ENCODE measurements at regions not wholly inside any gene's neighbourhood (a gene's known extent, or its start where the extent isn't known, plus 50 kb on each side); places are given as distances from the start of the nearest gene placed in this dataset.
"Not testable (repeated sequence)": the region's sequence is repeated elsewhere in the genome, so short reads cannot be mapped to it uniquely, and the experiment has no call there.

DNA sequence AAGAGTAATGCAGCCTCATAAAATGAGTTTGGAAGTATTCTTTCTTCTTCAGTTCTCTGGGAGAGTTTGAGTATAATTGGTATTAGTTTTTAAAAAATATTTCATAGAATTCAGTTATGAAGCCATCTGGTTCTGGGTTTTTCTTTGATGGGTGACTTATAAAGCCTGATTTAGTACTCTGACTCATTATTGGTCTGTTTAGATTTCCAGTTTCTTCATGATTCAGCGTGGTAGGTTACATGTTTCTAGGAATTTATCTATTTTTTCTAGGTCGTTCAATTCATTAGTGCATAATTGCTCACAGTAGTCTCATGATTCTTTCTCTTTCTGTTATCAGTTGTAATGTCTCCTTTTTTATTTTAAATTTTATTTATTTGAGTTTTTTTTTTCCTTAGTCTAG, 111.2 kb downstream of the CEP44 start:
- ATAC-seq (replicated peaks in 6 of 8) = peak in 3 of 8 experiments; percentile 14 to 62 (median 30)
- in situ Hi-C loops (cut with MboI; ENCODE audit: low pct_unique_long_range_greater_than_20kb in 2 of 9, low sequenced_read_pairs in 9 of 9, unreplicated experiment in 9 of 9) = loop anchor here in 1 of 9 experiments (25.0 kb wide), 1 partner anchor 1142 kb away; no protein-coding TSS in a partner anchor
- H3K4me1 ChIP-seq (replicated peaks in 1 of 2) = no peaks in the 10 kb centered on the region
- WGBS, 10 experiments = 0 to 85% (median 67%) methylated on average over 1 to 2 of the region's 2 CpGs
- H3K27ac ChIP-seq = no peak overlapping the region
- no peak overlapping the region for H3K4me3 ChIP-seq

DNA sequence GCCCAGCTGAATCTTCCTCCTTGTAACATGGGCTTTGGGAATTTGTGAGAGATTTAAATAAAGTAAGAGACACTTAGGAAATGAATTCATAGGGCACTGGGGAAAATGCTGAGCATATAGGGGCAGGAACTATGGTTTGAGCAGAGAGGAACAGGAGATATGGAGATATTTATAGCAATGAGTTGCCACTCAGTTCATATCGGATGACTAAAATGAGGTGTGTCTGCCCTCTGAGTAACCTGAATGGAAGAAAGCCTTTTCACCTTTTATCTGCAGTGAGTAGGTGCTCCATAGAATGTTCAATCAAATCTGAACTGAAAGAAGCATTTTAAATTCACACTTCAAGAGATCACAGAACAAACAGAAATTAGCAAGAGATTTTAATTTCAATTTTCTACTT, 105.7 kb downstream of the CEP44 start:
- no peak overlapping the region for H3K27ac ChIP-seq
- no peak for ATAC-seq (replicated peaks in 6 of 8)
- no peaks in the 10 kb centered on the region for H3K4me1 ChIP-seq (replicated peaks in 1 of 2)
- in situ Hi-C loops (cut with MboI; ENCODE audit: low pct_unique_long_range_greater_than_20kb in 2 of 9, low sequenced_read_pairs in 9 of 9, unreplicated experiment in 9 of 9) = loop anchor here in 1 of 9 experiments (25.0 kb wide), 1 partner anchor 1148 kb away; no protein-coding TSS in a partner anchor
- 67 to 100% (median 100%) methylated on average over 1 of the region's 1 CpG; no CpG with 5 or more reads in 1 of the 10 experiments for WGBS, 10 experiments
- H3K4me3 ChIP-seq = no peak overlapping the region

DNA sequence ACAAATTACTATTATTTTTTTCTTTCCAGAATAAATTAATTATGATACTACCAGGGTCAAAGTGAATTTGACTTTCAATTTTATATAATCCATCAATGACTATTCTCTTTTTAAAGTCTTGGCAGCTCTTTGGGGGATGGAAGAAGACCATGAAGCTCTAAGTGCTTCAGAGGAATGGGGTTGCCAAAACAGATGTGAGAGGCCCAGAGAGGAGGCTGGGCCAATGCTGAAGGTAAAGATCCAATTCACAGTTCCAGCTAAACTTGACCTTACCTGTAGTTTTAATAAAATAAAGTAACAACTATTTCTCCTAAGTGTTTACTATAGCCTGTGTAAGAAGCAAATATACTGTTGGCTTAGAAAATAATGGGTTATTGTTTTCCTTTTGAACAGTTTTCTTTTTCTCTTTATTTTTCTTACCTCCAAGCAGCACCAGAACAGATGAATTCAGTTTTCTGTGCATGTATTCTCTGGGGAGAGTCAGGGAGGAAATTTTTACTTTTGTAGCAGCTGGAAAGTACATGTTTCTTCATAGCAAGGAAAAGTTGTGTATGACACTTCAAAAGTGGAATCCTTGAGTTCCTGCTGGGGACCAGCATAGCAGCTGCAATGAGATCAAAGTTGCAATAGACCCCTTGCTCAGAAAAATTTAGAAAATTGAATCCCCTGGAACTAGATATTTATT, 104.9 kb downstream of the CEP44 start:
- in situ Hi-C loops (cut with MboI; ENCODE audit: low pct_unique_long_range_greater_than_20kb in 2 of 9, low sequenced_read_pairs in 9 of 9, unreplicated experiment in 9 of 9) = loop anchor here in 1 of 9 experiments (25.0 kb wide), 1 partner anchor 1149 kb away; no protein-coding TSS in a partner anchor
- Histone ChIP-seq H3K4me3 (no peak overlapping the region), H3K27ac (no peak overlapping the region), H3K4me1 (replicated peaks in 1 of 2) (no peaks in the 10 kb centered on the region)
- ATAC-seq (replicated peaks in 6 of 8) = no peak

DNA sequence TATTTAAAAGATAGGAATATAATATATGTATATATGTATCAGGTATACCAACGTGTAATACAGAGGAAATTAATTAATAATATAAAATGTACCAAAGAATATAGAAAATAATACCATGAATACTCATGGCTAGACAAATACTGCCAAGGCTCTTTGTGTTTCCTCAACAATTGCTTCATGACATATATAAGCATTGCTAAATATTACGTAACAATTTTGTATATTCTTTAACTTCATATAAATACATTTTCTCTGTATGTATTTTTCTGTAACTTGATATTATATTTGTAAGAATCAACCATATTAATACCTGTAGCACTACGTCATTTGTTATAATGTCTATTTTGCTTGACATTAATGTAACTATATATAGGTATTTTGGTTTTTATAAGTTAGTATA, 104.0 kb downstream of the CEP44 start:
- ATAC-seq (replicated peaks in 6 of 8) = no peak
- in situ Hi-C loops (cut with MboI; ENCODE audit: low pct_unique_long_range_greater_than_20kb in 2 of 9, low sequenced_read_pairs in 9 of 9, unreplicated experiment in 9 of 9) = loop anchor here in 1 of 9 experiments (25.0 kb wide), 1 partner anchor 1150 kb away; no protein-coding TSS in a partner anchor
- 43 to 93% (median 76%) methylated on average over 2 to 3 of the region's 3 CpGs; no CpG with 5 or more reads in 1 of the 10 experiments for WGBS, 10 experiments
- no peaks in the 10 kb centered on the region for H3K4me1 ChIP-seq (replicated peaks in 1 of 2)
- H3K4me3 ChIP-seq = no peak overlapping the region
- H3K27ac ChIP-seq = no peak overlapping the region

DNA sequence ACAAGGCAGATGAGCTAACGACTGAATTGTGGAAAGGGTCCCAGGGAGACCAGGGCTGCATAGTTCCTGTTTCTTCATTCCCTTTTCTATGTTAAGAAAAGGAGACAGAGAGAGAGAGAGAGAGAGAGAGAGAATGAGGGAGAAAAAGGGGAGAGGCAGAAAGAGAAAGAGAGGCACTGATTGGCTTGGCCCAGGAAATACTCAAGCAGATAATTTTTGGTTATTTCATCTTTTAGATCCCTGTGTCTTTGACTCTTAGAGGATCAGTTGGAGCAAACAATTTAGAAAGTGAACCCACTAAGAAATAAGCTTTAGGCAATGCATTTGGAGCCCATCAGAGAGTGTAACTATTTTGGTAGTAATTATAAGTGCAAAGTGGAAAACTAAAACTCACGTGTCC, 103.4 kb downstream of the CEP44 start:
- in situ Hi-C loops (cut with MboI; ENCODE audit: low pct_unique_long_range_greater_than_20kb in 2 of 9, low sequenced_read_pairs in 9 of 9, unreplicated experiment in 9 of 9) = loop anchor here in 1 of 9 experiments (25.0 kb wide), 1 partner anchor 1150 kb away; no protein-coding TSS in a partner anchor

DNA sequence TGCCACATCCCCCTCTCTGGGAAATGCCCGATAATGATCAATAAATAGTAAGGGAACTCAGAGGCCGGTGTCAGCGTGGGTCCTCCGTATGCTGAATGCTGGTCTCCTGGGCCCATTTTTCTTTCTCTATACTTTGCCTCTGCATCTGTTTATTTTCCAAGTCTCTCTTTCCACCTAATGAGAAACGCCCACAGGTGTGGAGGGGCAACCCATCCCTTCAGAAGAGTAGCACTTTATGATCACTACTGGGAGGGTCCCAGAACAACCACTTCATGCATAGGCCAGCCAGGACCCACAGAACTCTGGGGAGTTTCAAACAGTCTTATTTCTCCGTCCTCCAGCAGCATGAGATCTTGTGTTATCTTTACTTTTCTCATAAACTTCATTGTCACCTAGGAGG, 100.1 kb downstream of the CEP44 start:
- H3K4me3 ChIP-seq = no peak overlapping the region
- H3K27ac ChIP-seq = no peak overlapping the region
- in situ Hi-C loops (cut with MboI; ENCODE audit: low pct_unique_long_range_greater_than_20kb in 2 of 9, low sequenced_read_pairs in 9 of 9, unreplicated experiment in 9 of 9) = loop anchor here in 1 of 9 experiments (25.0 kb wide), 1 partner anchor 1154 kb away; no protein-coding TSS in a partner anchor
- no peaks in the 10 kb centered on the region for H3K4me1 ChIP-seq (replicated peaks in 1 of 2)
- no peak for ATAC-seq (replicated peaks in 6 of 8)
- 60 to 100% (median 71%) methylated on average over 1 to 3 of the region's 6 CpGs; no CpG with 5 or more reads in 6 of the 10 experiments for WGBS, 10 experiments

More for the DNA sequence above, 103.4 kb downstream of the CEP44 start:
- H3K27ac ChIP-seq = no peak overlapping the region
- WGBS, 10 experiments = 0 to 90% (median 65%) methylated on average over 1 to 2 of the region's 2 CpGs
- no peak for ATAC-seq (replicated peaks in 6 of 8)
- H3K4me3 ChIP-seq = no peak overlapping the region
- H3K4me1 ChIP-seq (replicated peaks in 1 of 2) = no peaks in the 10 kb centered on the region

DNA sequence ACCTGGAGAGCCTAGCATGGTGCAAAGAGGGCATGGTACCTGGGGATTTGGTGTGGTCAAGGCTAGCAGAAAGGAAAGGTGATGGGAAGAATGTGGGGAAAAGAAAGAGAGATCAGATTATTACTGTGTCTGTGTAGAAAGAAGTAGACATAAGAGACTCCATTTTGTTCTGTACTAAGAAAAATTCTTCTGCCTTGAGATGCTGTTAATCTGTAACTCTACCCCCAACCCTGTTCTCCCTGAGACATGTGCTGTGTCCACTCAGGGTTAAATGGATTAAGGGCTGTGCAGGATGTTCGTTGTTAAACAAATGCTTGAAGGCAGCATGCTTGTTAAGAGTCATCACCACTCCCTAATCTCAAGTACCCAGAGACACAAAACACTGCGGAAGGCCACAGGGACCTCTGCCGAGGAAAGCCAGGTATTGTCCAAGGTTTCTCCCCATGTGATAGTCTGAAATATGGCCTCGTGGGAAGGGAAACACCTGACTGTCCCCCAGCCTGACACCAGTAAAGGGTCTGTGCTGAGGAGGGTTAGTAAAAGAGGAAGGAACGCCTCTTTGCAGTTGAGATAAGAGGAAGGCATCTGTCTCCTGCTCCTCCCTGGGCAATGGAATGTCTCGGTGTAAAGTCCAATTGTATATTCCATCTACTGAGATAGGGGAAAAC, 99.4 kb downstream of the CEP44 start:
- H3K4me3 ChIP-seq; ATAC-seq (replicated peaks in 6 of 8); H3K4me1 ChIP-seq (replicated peaks in 1 of 2); H3K27ac ChIP-seq: not testable (repeated sequence)
- in situ Hi-C loops (cut with MboI; ENCODE audit: low pct_unique_long_range_greater_than_20kb in 2 of 9, low sequenced_read_pairs in 9 of 9, unreplicated experiment in 9 of 9) = loop anchor here in 1 of 9 experiments (25.0 kb wide), 1 partner anchor 1154 kb away; no protein-coding TSS in a partner anchor
- WGBS, 10 experiments = 0 to 100% (median 74%) methylated on average over 1 to 3 of the region's 6 CpGs; no CpG with 5 or more reads in 5 of the 10 experiments
